Fibroblast of the aortic adventitia (primary cell): ENCODE measurements at regions not wholly inside any gene's neighbourhood (a gene's known extent, or its start where the extent isn't known, plus 50 kb on each side); places are given as distances from the start of the nearest gene placed in this dataset.

Experiments used
- DNase-seq: peaks from one replicate; pipeline ENCODE4 v3.0.0-alpha.2; 2010; ENCODE audit warnings: low read depth
- H3K4me3 ChIP-seq: 2 replicates; pipeline ENCODE4 v1.5.1; 2011; ENCODE audit warnings: low read depth, mild to moderate bottlenecking, control low read depth, low read length, moderate library complexity
- CTCF ChIP-seq: IDR thresholded peaks from 2 replicates; pipeline ENCODE4 v1.5.1; 2011; ENCODE audit warnings: mild to moderate bottlenecking, low read length, control low read depth, inconsistent platforms; ENCODE audit not compliant: insufficient read depth

- no peak for TF ChIP-seq CTCF
- no peak for DNase-seq
- no peak overlapping the region for H3K4me3 ChIP-seq
These were observed 59.0 kb upstream of the ZNF726 start for GRCh38 chr19:23855676-23856075.

DNA sequence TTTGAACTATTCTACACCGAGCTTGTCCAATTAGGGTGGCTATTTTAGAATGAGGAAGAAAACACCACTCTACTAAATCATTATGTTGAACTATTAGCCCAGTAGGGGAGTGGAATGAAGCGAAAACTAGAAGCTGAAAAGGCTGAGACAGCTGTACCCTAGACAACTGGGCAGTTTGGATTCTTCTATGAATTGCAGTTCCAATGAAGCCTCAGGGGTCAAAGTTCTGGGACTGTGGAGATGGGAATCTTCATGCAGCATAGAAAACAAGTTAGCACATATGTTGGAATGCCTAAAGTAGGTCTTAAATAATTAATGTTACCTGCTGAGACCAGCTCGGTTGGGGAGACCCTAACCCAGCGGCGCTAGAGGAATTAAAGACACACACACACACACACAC is 62.7 kb upstream of the ZNF726 start:
- no peak for TF ChIP-seq CTCF
- DNase-seq: no peak
- H3K4me3 ChIP-seq: no peak overlapping the region

DNA sequence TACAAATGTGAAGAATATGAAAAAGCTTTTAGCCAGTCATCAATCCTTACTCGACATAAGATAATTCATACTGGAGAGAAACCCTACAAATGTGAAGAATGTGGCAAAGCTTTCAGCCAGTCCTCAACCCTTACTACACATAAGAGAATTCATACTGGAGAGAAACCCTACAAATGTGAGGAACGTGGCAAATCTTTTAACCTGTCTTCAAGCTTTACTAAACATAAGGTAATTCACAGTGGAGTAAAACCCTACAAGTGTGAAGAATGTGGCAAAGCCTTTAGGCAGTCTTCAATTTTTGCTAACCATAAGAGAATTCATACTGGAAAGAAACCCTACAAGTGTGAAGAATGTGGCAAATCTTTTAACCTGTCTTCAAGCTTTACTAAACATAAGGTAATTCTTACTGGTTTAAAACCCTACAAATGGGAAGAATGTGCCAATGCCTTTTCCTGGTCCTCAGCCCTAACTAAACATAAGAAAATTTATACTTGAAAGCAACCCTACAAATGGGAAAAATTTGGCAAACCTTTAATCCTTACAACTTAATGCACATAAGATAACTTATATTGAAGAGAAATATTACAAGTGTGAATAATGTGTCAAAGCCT is 74.1 kb upstream of the ZNF681 start:
- TF ChIP-seq CTCF: no peak
- peak; percentile 0 for DNase-seq

GRCh38 chr19:23823952-23824389 is 65.3 kb upstream of the ZNF681 start:
- no peak overlapping the region for H3K4me3 ChIP-seq
- no peak for TF ChIP-seq CTCF
- no peak for DNase-seq

More for the DNA sequence above, 74.1 kb upstream of the ZNF681 start:
- H3K4me3 ChIP-seq: no peak overlapping the region

GRCh38 chr19:23822735-23823134 is 64.0 kb upstream of the ZNF681 start:
- DNase-seq: no peak
- no peak for TF ChIP-seq CTCF
- no peak overlapping the region for H3K4me3 ChIP-seq

GRCh38 chr19:23817519-23817918 is 58.8 kb upstream of the ZNF681 start:
- DNase-seq: no peak
- H3K4me3 ChIP-seq: no peak overlapping the region
- peak; percentile 21 for TF ChIP-seq CTCF

- no peak for DNase-seq
- no peak overlapping the region for H3K4me3 ChIP-seq
- no peak for TF ChIP-seq CTCF
These were observed 51.8 kb upstream of the ZNF681 start for GRCh38 chr19:23810496-23810895.
